ENCODE measurements at regions not wholly inside any gene's neighbourhood (a gene's known extent, or its start where the extent isn't known, plus 50 kb on each side); places are given as distances from the start of the nearest gene placed in this dataset.

- TF ChIP-seq CTCF (IDR thresholded peaks at IDR 0.05 in 8 of 11, conservative IDR thresholded peaks at IDR 0.05 in 3 of 11) (no peak), POLR2AphosphoS5 (IDR thresholded peaks at IDR 0.05) (no peak)
Observed at GRCh38 chr12:14254781-14255180, 110.7 kb upstream of the ATF7IP start.

Data from spleen (tissue), 7 donors.